ENCODE measurements at regions not wholly inside any gene's neighbourhood (a gene's known extent, or its start where the extent isn't known, plus 50 kb on each side); places are given as distances from the start of the nearest gene placed in this dataset.

GRCh38 chr10:111479966-111480365 is 403.1 kb downstream of the ADRA2A start:
- TF ChIP-seq POLR2A (IDR thresholded peaks at IDR 0.05; ENCODE audit: low read depth, low read length) (no peak), CHD1 (IDR thresholded peaks at IDR 0.05; ENCODE audit: low read depth, low read length) (no peak), CTCF (conservative IDR thresholded peaks at IDR 0.05; ENCODE audit: low read depth, low read length) (no peak), CEBPB (IDR thresholded peaks at IDR 0.05; ENCODE audit: low read depth, low read length) (no peak), NFE2L2 (IDR thresholded peaks at IDR 0.05; ENCODE audit: low read depth, low read length) (no peak), MAZ (IDR thresholded peaks at IDR 0.05; ENCODE audit: borderline replicate concordance, low read depth, low read length) (no peak), RFX5 (IDR thresholded peaks at IDR 0.05; ENCODE audit: low read depth, low read length) (no peak), ELK1 (IDR thresholded peaks at IDR 0.05; ENCODE audit: borderline replicate concordance, low read depth, low read length) (no peak), MXI1 (IDR thresholded peaks at IDR 0.05; ENCODE audit: borderline replicate concordance, low read depth, low read length) (no peak), MAFK (IDR thresholded peaks at IDR 0.05; ENCODE audit: low read depth, low read length) (no peak), USF2 (IDR thresholded peaks at IDR 0.05; ENCODE audit: low read depth, low read length) (no peak), RAD21 (IDR thresholded peaks at IDR 0.05; ENCODE audit: low read length) (no peak), SMC3 (IDR thresholded peaks at IDR 0.05; ENCODE audit: low read depth, low read length) (no peak), BHLHE40 (IDR thresholded peaks at IDR 0.05; ENCODE audit: low read depth, low read length) (no peak)
